Spleen (tissue), 11 donors: ENCODE measurements at regions not wholly inside any gene's neighbourhood (a gene's known extent, or its start where the extent isn't known, plus 50 kb on each side); places are given as distances from the start of the nearest gene placed in this dataset.

Experiments
- DNase-seq: peaks from one replicate; pipeline ENCODE4 v3.0.0-alpha.2; 2020
- H3K27ac ChIP-seq, 8 donors: fragments of 200-600 bp; sonication (generic) in 7 of 8; 1 replicate in 4 of 8; 2 replicates in 4 of 8; pipeline versions ENCODE4 v1.5.0 to v1.8.0; 2016 to 2021; ENCODE audit warnings: inconsistent platforms in 4 of 8, mild to moderate bottlenecking in 4 of 8, moderate library complexity in 1 of 8
- H3K27me3 ChIP-seq, 7 donors: fragments of 200-600 bp; sonication (generic) in 6 of 7; replicated peaks in 1 of 7; 1 replicate in 4 of 7; 2 replicates in 3 of 7; pipeline versions ENCODE4 v1.5.0 to v1.8.0; 2016 to 2021; ENCODE audit warnings: inconsistent platforms in 3 of 7, mild to moderate bottlenecking in 1 of 7
- H3K36me3 ChIP-seq, 6 donors: fragments of 200-600 bp; sonication (generic) in 5 of 6; 1 replicate in 4 of 6; 2 replicates in 2 of 6; pipeline versions ENCODE4 v1.5.0 to v1.8.0; 2016 to 2021; ENCODE audit warnings: inconsistent platforms in 2 of 6
- H3K4me1 ChIP-seq, 6 donors: fragments of 200-600 bp; sonication (generic) in 5 of 6; 1 replicate in 3 of 6; 2 replicates in 3 of 6; pipeline versions ENCODE4 v1.5.0 to v1.8.0; 2016 to 2021; ENCODE audit warnings: inconsistent platforms in 3 of 6
- H3K4me3 ChIP-seq, 8 donors: fragments of 200-600 bp; sonication (generic) in 7 of 8; 1 replicate in 4 of 8; 2 replicates in 4 of 8; pipeline versions ENCODE4 v1.5.0 to v1.8.0; 2016 to 2021; ENCODE audit warnings: inconsistent platforms in 4 of 8, mild to moderate bottlenecking in 4 of 8, moderate library complexity in 2 of 8
- H3K9me3 ChIP-seq, 8 donors: fragments of 200-600 bp; sonication (generic) in 7 of 8; 1 replicate in 4 of 8; 2 replicates in 4 of 8; pipeline versions ENCODE4 v1.5.0 to v1.8.0; 2016 to 2021; ENCODE audit warnings: inconsistent platforms in 4 of 8
- POLR2A ChIP-seq, 3 donors: fragments of 450-650 bp; IDR thresholded peaks; one replicate each; pipeline ENCODE4 v1.5.1; 2017; ENCODE audit warnings: antibody characterized with exemption in 3 of 3, mild to moderate bottlenecking in 1 of 3
- POLR2AphosphoS5 ChIP-seq, 3 donors: sonication (generic); formaldehyde crosslinking; IDR thresholded peaks; one replicate each; pipeline ENCODE4 v1.5.1; 2017; ENCODE audit warnings: antibody characterized with exemption in 3 of 3
- WGBS, 5 donors: extraction: QIAGEN DNeasy Blood & Tissue Kit in 3 of 5; methylation state at CpG; one replicate each; pipeline versions ENCODE4 v1.1.5 to v1.1.7; 2013 to 2018; 5-methylcytosine and 5-hydroxymethylcytosine counted together
- intact Hi-C: fragments of 100-400 bp; cut with DNase I; formaldehyde crosslinking; loops from one replicate; pipeline ENCODE4 v1.15.0; 2023; ENCODE audit warnings: low total_unique reads
- TF ChIP-seq, protein P1 (sequence below), 11 experiments: fragments of 200-600 bp in 7 of 11; fragments of 450-650 bp in 4 of 11; sonication (generic) in 4 of 11; IDR thresholded peaks in 8 of 11; conservative IDR thresholded peaks in 3 of 11; 1 replicate in 7 of 11; 2 replicates in 4 of 11; pipeline versions ENCODE4 v1.4.0 to v1.8.0; 2016 to 2021; ENCODE audit warnings: antibody characterized with exemption in 11 of 11, inconsistent platforms in 4 of 11, mild to moderate bottlenecking in 1 of 11
- donor health status: healthy with polysubstance abuse.
- donor health status: DM: no; HTN: no; CAD: no; lungs with moderate emphysema.
- donor health status: DM: no; HTN: no; CAD: no.
- donor health status: Bipolar disorder and iron deficiency.
- donor health status: healthy.
- donor health status: DM: no; HTN: no; CAD: no.
- donor health status: DM: yes; HTN: yes; CAD: no.

DNA sequence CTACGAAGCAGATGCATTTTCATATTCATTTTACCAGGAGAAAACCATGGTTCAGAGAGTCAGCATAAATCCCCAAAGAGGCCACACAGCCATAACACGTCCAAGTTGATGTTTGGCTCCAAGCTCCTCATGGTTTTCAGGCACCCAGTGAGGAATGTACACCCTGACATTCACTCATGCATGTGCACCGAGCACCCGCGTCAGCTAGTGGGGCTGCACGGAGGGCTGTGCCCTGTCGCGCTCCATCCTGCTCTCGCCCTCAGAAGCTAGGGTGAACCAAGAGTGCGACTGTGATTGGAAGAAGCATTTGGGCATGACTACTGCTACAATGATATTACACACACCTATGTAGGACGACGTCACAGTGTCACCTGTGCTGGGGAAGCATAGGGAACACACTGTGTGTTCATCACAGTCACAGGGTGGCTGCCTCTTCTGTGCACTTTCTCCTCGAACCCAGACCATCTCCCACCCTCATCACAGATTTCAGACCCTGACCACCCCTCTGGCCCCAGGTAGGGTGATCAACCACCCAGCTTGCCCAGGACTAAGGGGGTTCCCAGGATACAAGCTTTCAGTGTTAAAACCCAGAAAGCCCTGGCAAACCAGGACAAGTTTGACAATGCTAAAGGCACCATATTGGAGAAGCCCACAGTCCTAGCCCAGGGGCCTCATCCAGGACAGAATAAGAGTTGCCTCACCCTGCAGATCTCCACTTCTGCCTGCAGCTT is 148.6 kb upstream of the ZNF507 start:
- no peaks in the 10 kb centered on the region for H3K36me3 ChIP-seq

DNA sequence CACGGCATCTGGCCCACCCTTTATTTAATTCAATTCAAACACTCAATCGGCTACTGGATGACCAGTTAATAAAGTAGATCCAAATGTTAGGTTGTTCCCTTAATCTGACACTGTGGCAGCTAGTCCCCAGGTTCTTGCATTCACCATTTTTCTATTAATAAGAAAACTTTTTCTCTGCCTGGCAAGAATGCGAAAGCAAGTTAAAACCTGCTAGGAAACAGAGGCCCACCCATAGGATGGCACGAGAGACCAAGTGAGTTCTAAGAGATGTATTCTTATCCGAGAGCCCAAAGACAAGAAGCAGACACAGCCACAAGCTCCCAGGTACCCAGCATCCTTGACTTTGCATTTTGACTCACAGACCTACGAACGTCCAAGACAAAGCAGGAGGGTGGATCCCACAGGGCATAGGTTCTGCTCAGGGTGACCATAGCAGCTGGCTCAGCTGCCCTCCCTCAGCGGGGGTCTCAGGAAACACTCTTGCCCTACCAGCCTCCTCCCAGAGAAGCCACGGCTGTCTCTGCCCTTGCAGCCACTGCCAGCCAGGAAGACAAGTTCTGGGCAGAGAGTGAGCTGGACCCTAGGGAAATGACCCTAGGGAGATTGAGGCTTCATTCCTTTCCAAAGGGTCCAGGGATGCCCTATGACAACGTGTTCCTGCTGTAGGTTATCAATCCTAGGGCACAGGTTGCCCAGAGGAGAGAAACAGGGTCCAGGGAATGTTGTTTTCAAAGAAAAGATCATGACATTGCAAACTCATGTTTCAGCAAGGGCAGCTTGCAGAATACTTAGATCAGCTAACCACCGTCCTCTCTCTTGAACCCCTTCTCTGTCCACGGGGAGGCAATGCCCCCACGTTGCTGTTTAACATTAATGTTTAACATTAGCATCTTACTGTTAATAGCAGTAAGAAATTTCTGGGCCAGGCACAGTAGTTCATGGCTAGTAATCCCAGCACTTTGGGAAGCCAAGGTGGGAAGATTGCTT is 147.2 kb upstream of the ZNF507 start:
- H3K36me3 ChIP-seq: no peaks in the 10 kb centered on the region
- intact Hi-C loops: no loop called here
- WGBS, 5 donors: 74 to 84% (median 76%) methylated on average over 13 of the region's 13 CpGs
- H3K4me3 ChIP-seq: no peak overlapping the region
- DNase-seq: peak; percentile 36
- H3K4me1 ChIP-seq: peaks cover 0 to 10% (median 0%) of the 10 kb centered on the region in 6 donors
- peaks cover 0 to 31% (median 0%) of the 10 kb centered on the region in 7 donors for H3K27me3 ChIP-seq
- H3K27ac ChIP-seq: no peak overlapping the region
- TF ChIP-seq, protein P1, sequence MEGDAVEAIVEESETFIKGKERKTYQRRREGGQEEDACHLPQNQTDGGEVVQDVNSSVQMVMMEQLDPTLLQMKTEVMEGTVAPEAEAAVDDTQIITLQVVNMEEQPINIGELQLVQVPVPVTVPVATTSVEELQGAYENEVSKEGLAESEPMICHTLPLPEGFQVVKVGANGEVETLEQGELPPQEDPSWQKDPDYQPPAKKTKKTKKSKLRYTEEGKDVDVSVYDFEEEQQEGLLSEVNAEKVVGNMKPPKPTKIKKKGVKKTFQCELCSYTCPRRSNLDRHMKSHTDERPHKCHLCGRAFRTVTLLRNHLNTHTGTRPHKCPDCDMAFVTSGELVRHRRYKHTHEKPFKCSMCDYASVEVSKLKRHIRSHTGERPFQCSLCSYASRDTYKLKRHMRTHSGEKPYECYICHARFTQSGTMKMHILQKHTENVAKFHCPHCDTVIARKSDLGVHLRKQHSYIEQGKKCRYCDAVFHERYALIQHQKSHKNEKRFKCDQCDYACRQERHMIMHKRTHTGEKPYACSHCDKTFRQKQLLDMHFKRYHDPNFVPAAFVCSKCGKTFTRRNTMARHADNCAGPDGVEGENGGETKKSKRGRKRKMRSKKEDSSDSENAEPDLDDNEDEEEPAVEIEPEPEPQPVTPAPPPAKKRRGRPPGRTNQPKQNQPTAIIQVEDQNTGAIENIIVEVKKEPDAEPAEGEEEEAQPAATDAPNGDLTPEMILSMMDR (IDR thresholded peaks at IDR 0.05 in 8 of 11, conservative IDR thresholded peaks at IDR 0.05 in 3 of 11): no peak
- TF ChIP-seq POLR2AphosphoS5 (IDR thresholded peaks at IDR 0.05) (no peak), POLR2A (IDR thresholded peaks at IDR 0.05) (no peak)
- H3K9me3 ChIP-seq: peaks cover 0 to 18% (median 0%) of the 10 kb centered on the region in 8 donors

More for the DNA sequence above, 148.6 kb upstream of the ZNF507 start:
- Histone ChIP-seq H3K27ac (no peak overlapping the region), H3K27me3 (peaks cover 0 to 27% (median 0%) of the 10 kb centered on the region in 7 donors), H3K4me1 (peaks cover 0 to 8% (median 0%) of the 10 kb centered on the region in 6 donors), H3K4me3 (no peak overlapping the region), H3K9me3 (peaks cover 0 to 21% (median 0%) of the 10 kb centered on the region in 8 donors)
- no peak for TF ChIP-seq POLR2AphosphoS5 (IDR thresholded peaks at IDR 0.05)
- no peak for TF ChIP-seq POLR2A (IDR thresholded peaks at IDR 0.05)
- TF ChIP-seq, protein P1 (IDR thresholded peaks at IDR 0.05 in 8 of 11, conservative IDR thresholded peaks at IDR 0.05 in 3 of 11): no peak
- intact Hi-C loops: no loop called here
- 85 to 94% (median 92%) methylated on average over 7 to 13 of the region's 13 CpGs for WGBS, 5 donors
- peak; percentile 24 for DNase-seq

DNA sequence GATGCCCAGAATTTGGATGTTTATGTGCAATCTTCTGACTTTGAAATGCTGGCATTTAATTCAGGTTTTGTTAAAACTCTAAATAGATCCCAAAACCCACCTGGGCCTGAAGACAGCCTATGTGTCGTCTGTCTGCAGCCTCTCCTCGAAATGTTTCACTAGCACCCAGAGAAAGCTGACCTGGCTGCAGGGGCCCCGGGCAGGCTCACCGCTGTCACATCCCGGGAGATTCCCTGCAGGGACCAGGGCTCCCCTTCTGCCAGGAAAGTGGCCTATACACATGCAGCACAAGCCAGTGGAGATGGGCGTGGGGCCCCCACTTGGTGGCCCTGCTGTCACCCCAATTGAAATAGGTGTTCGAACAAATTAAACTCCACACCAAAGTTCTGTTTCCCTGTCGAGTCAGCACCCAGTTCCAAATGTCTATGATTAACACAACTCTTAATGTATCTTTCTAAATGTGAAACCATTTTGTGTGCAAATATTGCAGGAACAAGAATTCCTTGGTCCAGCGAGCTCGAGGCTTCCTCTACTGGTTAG is 145.8 kb upstream of the ZNF507 start:
- intact Hi-C loops: no loop called here
- H3K36me3 ChIP-seq: no peaks in the 10 kb centered on the region
- no peak for DNase-seq
- H3K9me3 ChIP-seq: peaks cover 0 to 16% (median 0%) of the 10 kb centered on the region in 8 donors
- H3K4me1 ChIP-seq: peaks cover 0 to 10% (median 0%) of the 10 kb centered on the region in 6 donors
- H3K4me3 ChIP-seq: no peak overlapping the region
- WGBS, 5 donors: 80 to 90% (median 86%) methylated on average over 6 to 10 of the region's 10 CpGs
- H3K27me3 ChIP-seq: peaks cover 0 to 31% (median 0%) of the 10 kb centered on the region in 7 donors
- no peak for TF ChIP-seq POLR2AphosphoS5 (IDR thresholded peaks at IDR 0.05)
- no peak overlapping the region for H3K27ac ChIP-seq

DNA sequence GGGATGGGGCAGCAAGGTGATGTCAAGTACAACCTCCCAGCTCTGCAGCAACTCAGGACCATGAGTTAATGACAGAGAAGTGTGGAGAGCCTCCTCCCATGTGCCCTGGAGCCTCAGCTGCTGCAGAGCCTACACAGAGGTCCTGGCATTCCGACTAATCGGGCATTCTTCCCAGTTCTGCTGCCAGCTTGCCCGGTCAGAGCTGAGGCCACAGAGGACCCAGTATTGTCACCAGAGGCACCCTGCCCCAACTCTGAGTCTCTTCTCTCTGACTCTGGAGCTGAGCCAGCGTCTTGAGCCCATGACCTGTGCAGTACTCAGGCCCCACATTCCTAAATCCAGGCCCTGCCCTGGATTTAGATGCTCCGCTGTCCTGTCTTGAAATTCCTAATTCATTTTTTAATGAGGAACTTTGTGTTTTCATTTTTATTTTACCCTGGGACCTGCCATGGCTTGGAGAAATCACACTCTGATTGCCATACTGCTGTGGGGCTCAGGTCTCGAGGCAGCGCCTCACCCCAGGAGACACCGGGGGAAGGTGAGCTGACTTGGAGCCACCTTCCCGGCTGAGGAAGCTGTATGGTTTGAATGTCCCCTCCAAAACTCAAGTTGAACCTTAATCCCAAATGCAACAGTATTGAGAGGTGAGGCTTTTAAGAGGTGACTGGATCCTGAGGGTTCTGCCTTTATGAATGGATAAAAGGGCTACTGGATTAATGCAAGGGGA is 144.9 kb upstream of the ZNF507 start:
- intact Hi-C loops: no loop called here
- Histone ChIP-seq H3K4me1 (peaks cover 0 to 10% (median 0%) of the 10 kb centered on the region in 6 donors), H3K9me3 (peaks cover 0 to 11% (median 0%) of the 10 kb centered on the region in 8 donors), H3K36me3 (no peaks in the 10 kb centered on the region), H3K27ac (no peak overlapping the region), H3K4me3 (no peak overlapping the region), H3K27me3 (peaks cover 0 to 36% (median 0%) of the 10 kb centered on the region in 7 donors)
- TF ChIP-seq POLR2A (IDR thresholded peaks at IDR 0.05) (no peak), POLR2AphosphoS5 (IDR thresholded peaks at IDR 0.05) (no peak)
- TF ChIP-seq, protein P1 (IDR thresholded peaks at IDR 0.05 in 8 of 11, conservative IDR thresholded peaks at IDR 0.05 in 3 of 11): no peak
- WGBS, 5 donors: 89 to 93% (median 90%) methylated on average over 9 of the region's 9 CpGs
- no peak for DNase-seq
